Epithelial cell of proximal tubule (primary cell): ENCODE measurements at regions not wholly inside any gene's neighbourhood (a gene's known extent, or its start where the extent isn't known, plus 50 kb on each side); places are given as distances from the start of the nearest gene placed in this dataset.

Source experiments
- DNase-seq: peaks from one replicate; pipeline ENCODE4 v3.0.0-alpha.2; 2011; ENCODE audit warnings: low read depth
- H3K4me3 ChIP-seq: 2 replicates; pipeline ENCODE4 v1.5.1; 2011; ENCODE audit warnings: low read depth, mild to moderate bottlenecking, low read length
- TF ChIP-seq, protein P1 (sequence below): conservative IDR thresholded peaks from 2 replicates; pipeline ENCODE4 v1.5.1; 2012; ENCODE audit warnings: low read depth, mild to moderate bottlenecking, low read length

DNA sequence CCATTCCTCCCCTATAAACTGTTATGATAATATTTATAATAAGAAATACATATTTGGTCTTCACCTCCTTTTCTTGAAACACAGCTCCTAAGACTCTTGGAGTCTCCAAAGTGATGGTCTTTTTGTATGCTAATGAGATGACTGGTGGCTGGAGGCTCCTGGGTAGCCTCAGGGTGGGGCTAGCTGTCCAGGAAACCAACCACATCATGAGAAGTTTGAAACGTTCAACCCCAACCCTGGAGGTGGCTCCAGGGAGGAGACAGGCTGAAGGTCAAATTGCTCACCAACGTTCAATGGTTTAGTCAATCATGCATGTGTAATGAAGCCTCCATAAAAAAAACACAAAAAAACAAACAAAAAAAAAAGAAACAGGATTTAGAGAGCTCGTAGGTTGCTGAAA lies 298.7 kb upstream of the MGAT5 start:
- no peak for DNase-seq
- H3K4me3 ChIP-seq, result no peak overlapping the region
- TF ChIP-seq, protein P1, sequence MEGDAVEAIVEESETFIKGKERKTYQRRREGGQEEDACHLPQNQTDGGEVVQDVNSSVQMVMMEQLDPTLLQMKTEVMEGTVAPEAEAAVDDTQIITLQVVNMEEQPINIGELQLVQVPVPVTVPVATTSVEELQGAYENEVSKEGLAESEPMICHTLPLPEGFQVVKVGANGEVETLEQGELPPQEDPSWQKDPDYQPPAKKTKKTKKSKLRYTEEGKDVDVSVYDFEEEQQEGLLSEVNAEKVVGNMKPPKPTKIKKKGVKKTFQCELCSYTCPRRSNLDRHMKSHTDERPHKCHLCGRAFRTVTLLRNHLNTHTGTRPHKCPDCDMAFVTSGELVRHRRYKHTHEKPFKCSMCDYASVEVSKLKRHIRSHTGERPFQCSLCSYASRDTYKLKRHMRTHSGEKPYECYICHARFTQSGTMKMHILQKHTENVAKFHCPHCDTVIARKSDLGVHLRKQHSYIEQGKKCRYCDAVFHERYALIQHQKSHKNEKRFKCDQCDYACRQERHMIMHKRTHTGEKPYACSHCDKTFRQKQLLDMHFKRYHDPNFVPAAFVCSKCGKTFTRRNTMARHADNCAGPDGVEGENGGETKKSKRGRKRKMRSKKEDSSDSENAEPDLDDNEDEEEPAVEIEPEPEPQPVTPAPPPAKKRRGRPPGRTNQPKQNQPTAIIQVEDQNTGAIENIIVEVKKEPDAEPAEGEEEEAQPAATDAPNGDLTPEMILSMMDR, result no peak

DNA sequence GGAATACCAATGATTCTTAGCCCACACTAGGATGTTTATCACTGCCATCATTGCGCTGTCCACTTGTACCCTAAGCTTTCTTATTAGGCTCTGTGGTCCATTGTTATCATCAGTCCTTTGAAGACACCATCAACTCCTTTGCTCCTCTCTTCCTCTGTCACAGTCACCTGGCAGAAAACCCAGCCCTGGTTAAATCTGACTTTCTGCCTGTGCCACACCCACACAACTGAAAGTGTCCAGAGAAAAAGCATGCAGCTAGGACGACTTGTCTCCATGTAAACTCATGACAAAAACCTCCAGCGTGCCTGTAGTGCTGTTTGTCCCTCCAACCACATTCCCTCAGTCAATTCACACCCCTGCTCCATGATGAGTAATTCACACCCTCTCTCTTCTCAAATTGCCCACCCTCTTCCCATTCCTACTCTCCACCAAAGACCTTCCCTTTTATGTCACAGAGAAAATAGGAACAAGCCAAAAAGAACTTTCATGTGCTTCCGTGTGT lies 297.4 kb upstream of the MGAT5 start:
- no peak overlapping the region for H3K4me3 ChIP-seq
- TF ChIP-seq, protein P1, result no peak
- DNase-seq, result no peak

DNA sequence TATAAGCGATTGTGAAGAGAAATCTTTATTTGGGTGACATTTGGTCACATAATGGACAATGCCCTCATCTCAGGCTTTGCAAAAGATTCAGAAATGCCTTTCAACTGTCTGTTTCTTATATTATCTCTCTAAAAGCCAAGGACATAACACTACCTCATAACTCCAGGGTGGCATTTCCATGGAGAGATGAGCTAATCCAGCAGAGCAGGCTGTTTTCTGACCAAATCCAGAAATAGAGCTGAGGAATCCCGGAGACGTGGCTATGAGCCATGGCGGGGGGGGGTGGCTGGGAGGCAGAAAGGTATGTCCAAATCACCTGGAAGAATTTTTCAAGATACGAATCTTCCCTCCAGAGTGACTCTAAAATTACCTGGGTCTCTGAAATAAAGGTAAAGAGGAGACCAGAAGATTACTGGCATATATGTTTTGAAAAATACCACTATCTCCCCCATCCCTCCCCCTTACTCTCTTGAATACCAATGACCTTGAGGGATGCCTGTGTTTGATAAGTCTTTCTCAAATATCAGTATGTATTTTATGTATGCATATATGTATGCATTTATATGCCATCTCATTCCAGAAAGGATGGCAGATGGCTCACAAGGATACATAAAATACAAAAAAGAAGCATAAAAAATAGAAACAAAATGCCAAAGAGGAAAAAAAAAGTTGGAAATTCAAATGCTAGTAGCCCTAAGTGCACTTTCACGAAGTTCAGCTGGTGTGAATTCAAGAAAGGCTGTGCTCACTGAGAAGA lies 296.0 kb upstream of the MGAT5 start:
- no peak for DNase-seq
- H3K4me3 ChIP-seq, result no peak overlapping the region
- TF ChIP-seq, protein P1, result no peak

DNA sequence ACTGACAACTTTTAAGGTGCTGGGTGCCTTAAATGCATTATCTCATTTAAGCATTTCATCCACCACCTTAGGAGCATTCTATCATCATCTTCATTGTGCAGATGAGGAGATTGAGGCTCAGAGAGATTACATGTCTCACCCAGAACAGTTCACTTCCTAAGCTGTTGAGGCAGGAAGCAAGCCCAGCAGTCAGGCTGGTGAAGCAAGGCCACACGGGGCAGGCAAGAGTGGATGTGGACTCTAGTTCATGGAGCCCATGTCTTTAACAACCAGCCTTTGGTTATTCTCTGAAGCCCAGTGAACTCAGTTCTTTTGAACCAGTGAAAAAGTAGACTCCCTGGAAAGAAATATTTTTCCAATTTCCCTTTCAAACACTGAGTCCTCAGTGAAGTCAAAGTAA lies 294.8 kb upstream of the MGAT5 start:
- no peak for DNase-seq
- H3K4me3 ChIP-seq, result no peak overlapping the region
- TF ChIP-seq, protein P1, result peak; percentile 16

DNA sequence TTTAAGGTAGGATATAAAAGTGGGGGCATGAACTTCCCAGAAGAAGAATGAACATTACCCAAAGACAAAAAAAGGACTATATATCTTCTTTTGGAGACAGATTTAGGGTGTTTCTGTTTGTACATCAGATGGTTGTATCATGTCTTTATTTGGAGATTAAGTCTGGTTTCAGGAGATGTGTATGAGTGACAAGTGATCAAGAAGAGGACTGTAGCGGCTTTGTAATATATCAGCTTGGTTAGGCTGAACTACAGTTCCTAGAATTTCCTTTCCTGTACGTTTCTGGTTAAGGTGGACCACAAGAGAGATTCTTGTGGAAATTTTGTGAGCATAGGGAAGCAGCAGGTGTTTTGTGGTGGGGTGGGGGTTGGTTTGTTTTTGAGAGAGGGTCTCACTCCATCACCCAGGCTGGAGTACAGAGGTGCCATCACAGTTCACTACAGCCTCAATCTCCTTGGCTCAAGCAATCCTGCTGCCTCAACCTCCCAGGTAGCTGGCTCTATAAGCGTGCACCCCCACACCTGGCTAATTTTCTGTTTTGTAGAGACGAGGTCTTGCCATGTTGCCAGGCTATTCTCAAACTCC lies 287.1 kb upstream of the MGAT5 start:
- TF ChIP-seq, protein P1, result no peak
- no peak for DNase-seq
- H3K4me3 ChIP-seq, result no peak overlapping the region

DNA sequence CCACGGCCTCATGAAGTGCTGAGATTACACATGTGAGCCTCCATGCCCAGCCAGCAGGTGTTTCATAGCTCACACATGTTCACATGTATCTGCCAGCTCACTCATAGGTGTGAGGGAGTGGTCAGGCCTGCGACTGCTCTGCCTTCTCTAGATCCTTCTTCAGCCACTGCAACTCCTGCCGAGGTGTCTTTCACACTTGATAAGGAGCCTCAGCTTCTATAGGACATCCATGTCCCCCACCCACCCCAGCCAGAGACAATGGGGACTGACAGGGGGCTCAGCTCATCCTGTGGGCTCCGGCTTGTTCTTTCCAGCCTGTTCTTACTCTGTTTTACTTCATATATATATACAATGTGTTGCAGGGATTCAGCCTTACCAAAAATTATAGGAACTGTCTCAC lies 286.5 kb upstream of the MGAT5 start:
- TF ChIP-seq, protein P1, result no peak
- no peak for DNase-seq
- H3K4me3 ChIP-seq, result no peak overlapping the region
